ENCODE measurements at regions not wholly inside any gene's neighbourhood (a gene's known extent, or its start where the extent isn't known, plus 50 kb on each side); places are given as distances from the start of the nearest gene placed in this dataset.
A peak's percentile ranks its signal among the peaks of the same experiment; 100 is the strongest.

- H3K36me3 Mint-ChIP-seq (ENCODE audit: insufficient read depth in 1 of 3, low read depth in 3 of 3) = peaks cover 0 to 2% (median 2%) of the 10 kb centered on the region in 3 experiments; a peak in 4 of 7 replicates
- no peaks in the 10 kb centered on the region for H3K27me3 ChIP-seq (ENCODE audit: insufficient read depth, low read length)
- no peak overlapping the region for H3K18ac ChIP-seq (ENCODE audit: insufficient read length, low read depth, low read length)
- H3K23me2 ChIP-seq (ENCODE audit: insufficient read length, low read depth, low read length, poor library complexity, severe bottlenecking) = no peaks in the 10 kb centered on the region
- no peak for TF ChIP-seq CTCF (conservative IDR thresholded peaks at IDR 0.05)
- peaks cover 0 to 3% of the 10 kb centered on the region in 2 experiments; a peak in 3 of 5 replicates for H3K9me3 Mint-ChIP-seq
- no peak for DNase-seq
- no peak overlapping the region for H2BK5ac ChIP-seq (ENCODE audit: insufficient read length, low read length)
- H3T11ph ChIP-seq (ENCODE audit: low read length) = no peak overlapping the region
- H3K79me2 ChIP-seq (ENCODE audit: insufficient read depth, low read length) = no peaks in the 10 kb centered on the region
- no peaks in the 10 kb centered on the region; the same call in 1 of the 2 replicates for H3K4me1 ChIP-seq (ENCODE audit: insufficient read depth, low read length)
- H3K9ac ChIP-seq (ENCODE audit: extremely low read depth, insufficient read length, low read length) = no peak overlapping the region
- no peak overlapping the region for H2BK120ac ChIP-seq (ENCODE audit: low read depth, low read length, poor library complexity, severe bottlenecking)
- no peaks in the 10 kb centered on the region for H3K79me1 ChIP-seq (ENCODE audit: insufficient read depth, low read depth, low read length, poor library complexity, severe bottlenecking)
- H2BK15ac ChIP-seq (ENCODE audit: low read depth, low read length) = no peak overlapping the region
- WGBS (ENCODE audit: extremely low coverage, insufficient read length, low lambda C conversion rate) = no CpG with 5 or more reads among the region's 4 CpGs
- no peak overlapping the region for H3K14ac ChIP-seq (ENCODE audit: insufficient read depth, low read length)
- H2BK12ac ChIP-seq (ENCODE audit: insufficient read length, low read depth, low read length) = no peak overlapping the region
- H3K4me2 ChIP-seq (ENCODE audit: insufficient read depth, insufficient read length, low read length) = no peak overlapping the region
- H3K27me3 Mint-ChIP-seq (ENCODE audit: low read depth) = no peaks in the 10 kb centered on the region
- no peak overlapping the region for H3K56ac ChIP-seq (ENCODE audit: insufficient read length, low read depth, low read length)
- H4K91ac ChIP-seq (ENCODE audit: insufficient read length, low read depth, low read length) = no peak overlapping the region
- H2BK20ac ChIP-seq (ENCODE audit: low read depth, low read length, poor library complexity, severe bottlenecking) = no peak overlapping the region
- peaks cover 26 to 28% of the 10 kb centered on the region in 2 experiments for H3K4me1 Mint-ChIP-seq
- H4K8ac ChIP-seq (replicated peaks; ENCODE audit: insufficient read length, low read depth, low read length) = no peak overlapping the region
- H3K4me3 Mint-ChIP-seq = no peak overlapping the region
- no peak overlapping the region for H3K23ac ChIP-seq (ENCODE audit: insufficient read length, low read depth, low read length)
- H3K4ac ChIP-seq (ENCODE audit: low read depth, low read length) = no peak overlapping the region
- H3K27ac ChIP-seq (ENCODE audit: insufficient read length, low read depth, low read length) = no peak overlapping the region
- no peak overlapping the region for H2AFZ ChIP-seq (ENCODE audit: low read length)
- H3K27ac Mint-ChIP-seq = 0 out of 7 replicates have a peak overlapping the region, but pooled peaks of 1 of the 3 experiments have one; percentile 74
- no peak overlapping the region for H2AK5ac ChIP-seq (ENCODE audit: insufficient read length, low read length)
- no peaks in the 10 kb centered on the region for H4K20me1 ChIP-seq (ENCODE audit: control insufficient read depth, insufficient read depth, insufficient read length)
- no peak overlapping the region for H4K5ac ChIP-seq (ENCODE audit: insufficient read length, low read depth, low read length)
- no peaks in the 10 kb centered on the region for H3K9me3 ChIP-seq (ENCODE audit: control insufficient read depth, low read depth, low read length)
Measured at GRCh38 chr5:124289130-124289529, 457.3 kb downstream of the ZNF608 start.
